Fibroblast of lung (primary cell): ENCODE measurements at regions not wholly inside any gene's neighbourhood (a gene's known extent, or its start where the extent isn't known, plus 50 kb on each side); places are given as distances from the start of the nearest gene placed in this dataset.

ENCODE experiments used
- CTCF ChIP-seq, 2 donors: IDR thresholded peaks in 1 of 2; conservative IDR thresholded peaks in 1 of 2; 1 replicate in 1 of 2; 2 replicates in 1 of 2; pipeline ENCODE4 v1.5.1; 2011 to 2012; ENCODE audit warnings: low read length in 2 of 2, control low read depth in 1 of 2, inconsistent platforms in 1 of 2, low read depth in 1 of 2, mild to moderate bottlenecking in 1 of 2
- EZH2 ChIP-seq: IDR thresholded peaks from 2 replicates; pipeline ENCODE4 v1.5.1; 2012; ENCODE audit warnings: low read length, control low read depth, mild to moderate bottlenecking; ENCODE audit errors: missing control alignments

GRCh38 chr5:126369083-126369482 is 54.1 kb upstream of the GRAMD2B start:
- no peak for TF ChIP-seq CTCF (conservative IDR thresholded peaks at IDR 0.05 in 1 of 2, IDR thresholded peaks at IDR 0.05 in 1 of 2; ENCODE audit: low read depth in 1 of 2, low read length in 2 of 2)
- no peak for TF ChIP-seq EZH2
